H1 (cell line): ENCODE measurements at regions not wholly inside any gene's neighbourhood (a gene's known extent, or its start where the extent isn't known, plus 50 kb on each side); places are given as distances from the start of the nearest gene placed in this dataset.

Experiments used
- CTCF ChIA-PET: fragments of 300-600 bp; sonication (Branson Sonifier 250); formaldehyde crosslinking; loops from one replicate; lab custom pipeline; 2021; ENCODE audit not compliant: partially characterized antibody; lab: Charles Lee
- POLR2A ChIA-PET: fragments of 300-600 bp; sonication (Branson Sonifier 250); formaldehyde crosslinking; loops from one replicate; lab custom pipeline; 2021; ENCODE audit warnings: inconsistent platforms; ENCODE audit not compliant: partially characterized antibody; lab: Charles Lee
- DNase-seq, 2 experiments: peaks; one replicate each; pipeline versions ENCODE4 v3.0.0 to v3.0.0-alpha.2; 2010 to 2022; ENCODE audit warnings: low spot score in 2 of 2, low read depth in 1 of 2, mixed read lengths in 1 of 2
- FAIRE-seq: peaks from 2 replicates; lab custom pipeline; 2011; peaks lifted over from hg19 to GRCh38; lab: Jason Lieb, UNC
- H2AFZ ChIP-seq: 2 replicates; pipeline ENCODE4 v1.8.1; 2012; ENCODE audit warnings: low read length, inconsistent platforms
- H2AK5ac ChIP-seq: 2 replicates; pipeline ENCODE4 v1.6.1; 2013; ENCODE audit warnings: low read depth, low read length
- H2BK120ac ChIP-seq: replicated peaks from 2 replicates; pipeline ENCODE3; 2013; ENCODE audit warnings: low read depth, low read length, inconsistent platforms
- H2BK12ac ChIP-seq: 2 replicates; pipeline ENCODE4 v1.6.1; 2013; ENCODE audit warnings: low read depth, low read length
- H2BK15ac ChIP-seq: 2 replicates; pipeline ENCODE4 v1.6.1; 2013; ENCODE audit warnings: low read length
- H2BK20ac ChIP-seq: 2 replicates; pipeline ENCODE4 v1.6.1; 2013; ENCODE audit warnings: low read length
- H2BK5ac ChIP-seq: 2 replicates; pipeline ENCODE4 v1.6.1; 2013; ENCODE audit warnings: low read depth, low read length
- H3K14ac ChIP-seq: 2 replicates; pipeline ENCODE4 v1.6.1; 2013; ENCODE audit warnings: inconsistent platforms; ENCODE audit not compliant: insufficient read length
- H3K18ac ChIP-seq: 2 replicates; pipeline ENCODE4 v1.6.1; 2013; ENCODE audit warnings: low read length; ENCODE audit errors: extremely low read depth
- H3K23ac ChIP-seq: 2 replicates; pipeline ENCODE4 v1.6.1; 2013; ENCODE audit warnings: inconsistent platforms; ENCODE audit not compliant: insufficient read length
- H3K23me2 ChIP-seq: 2 replicates; pipeline ENCODE4 v1.6.1; 2013; ENCODE audit warnings: low read depth, low read length
- H3K27ac ChIP-seq: 2 replicates; pipeline ENCODE4 v1.6.1; 2011; ENCODE audit warnings: low read depth, low read length, inconsistent platforms
- H3K27me3 ChIP-seq, 4 experiments: replicated peaks in 1 of 4; 1 replicate in 1 of 4; 2 replicates in 3 of 4; pipeline versions ENCODE4 v1.6.1 to v1.8.1; 2011 to 2013; ENCODE audit warnings: low read length in 3 of 4, mild to moderate bottlenecking in 3 of 4, inconsistent platforms in 2 of 4, mixed read lengths in 2 of 4, moderate library complexity in 1 of 4; ENCODE audit not compliant: control insufficient read depth in 3 of 4, insufficient read depth in 3 of 4; ENCODE audit errors: extremely low read depth in 1 of 4
- H3K36me3 ChIP-seq, 4 experiments: 2 replicates each; pipeline versions ENCODE4 v1.6.1 to v1.8.1; 2011 to 2013; ENCODE audit warnings: mild to moderate bottlenecking in 4 of 4, low read length in 3 of 4, moderate library complexity in 2 of 4, control low read depth in 1 of 4, inconsistent platforms in 1 of 4; ENCODE audit not compliant: insufficient read depth in 4 of 4, control insufficient read depth in 2 of 4
- H3K4ac ChIP-seq: replicated peaks from 2 replicates; pipeline ENCODE3; 2013; ENCODE audit warnings: low read length, low read depth, mixed read lengths, inconsistent platforms; ENCODE audit not compliant: insufficient read length
- H3K4me1 ChIP-seq, 4 experiments: replicated peaks in 1 of 4; 1 replicate in 1 of 4; 2 replicates in 3 of 4; pipeline versions ENCODE4 v1.6.1 to v1.8.1; 2011 to 2013; ENCODE audit warnings: low read length in 3 of 4, inconsistent platforms in 2 of 4, mixed read lengths in 1 of 4; ENCODE audit not compliant: insufficient read depth in 4 of 4, control insufficient read depth in 3 of 4
- H3K4me2 ChIP-seq, 2 experiments: 2 replicates each; pipeline versions ENCODE4 v1.6.1 to v1.8.1; 2011 to 2013; ENCODE audit warnings: low read depth in 2 of 2, low read length in 2 of 2, control low read depth in 1 of 2, inconsistent platforms in 1 of 2, mild to moderate bottlenecking in 1 of 2; ENCODE audit not compliant: insufficient read depth in 1 of 2
- H3K4me3 ChIP-seq, 4 experiments: fragments of 200-600, 300-600 bp in 1 of 4; sonication (generic), shearing (Covaris generic), sonication (Bioruptor Twin) in 1 of 4; 2 replicates each; pipeline versions ENCODE4 v1.5.1 to v1.8.1; 2011 to 2016; ENCODE audit warnings: low read length in 4 of 4, low read depth in 3 of 4, control low read depth in 2 of 4, inconsistent platforms in 2 of 4, mild to moderate bottlenecking in 2 of 4, mixed read lengths in 1 of 4, moderate library complexity in 1 of 4; ENCODE audit not compliant: insufficient read depth in 2 of 4; ENCODE audit errors: extremely low read depth in 1 of 4
- H3K56ac ChIP-seq: replicated peaks from 2 replicates; pipeline ENCODE3; 2013; ENCODE audit warnings: low read depth, mild to moderate bottlenecking, mixed read lengths, low read length, inconsistent platforms; ENCODE audit not compliant: insufficient read length
- H3K79me1 ChIP-seq: 2 replicates; pipeline ENCODE4 v1.6.1; 2013; ENCODE audit warnings: low read depth, low read length, control low read depth
- H3K79me2 ChIP-seq, 2 experiments: 2 replicates each; pipeline versions ENCODE4 v1.6.1 to v1.8.1; 2012 to 2013; ENCODE audit warnings: low read length in 2 of 2, mild to moderate bottlenecking in 2 of 2, inconsistent platforms in 1 of 2; ENCODE audit not compliant: insufficient read depth in 2 of 2, control insufficient read depth in 1 of 2
- H3K9ac ChIP-seq, 4 experiments: replicated peaks in 1 of 4; 1 replicate in 1 of 4; 2 replicates in 3 of 4; pipeline versions ENCODE4 v1.6.1 to v1.8.1; 2011 to 2013; ENCODE audit warnings: low read depth in 3 of 4, low read length in 3 of 4, control low read depth in 2 of 4, mild to moderate bottlenecking in 2 of 4, moderate library complexity in 2 of 4, inconsistent platforms in 1 of 4; ENCODE audit errors: extremely low read depth in 1 of 4
- H3K9me3 ChIP-seq, 2 experiments: 2 replicates each; pipeline versions ENCODE4 v1.6.1 to v1.8.1; 2012 to 2013; ENCODE audit warnings: mild to moderate bottlenecking in 2 of 2, moderate library complexity in 2 of 2, control low read depth in 1 of 2, inconsistent platforms in 1 of 2, low read depth in 1 of 2, low read length in 1 of 2, mixed read lengths in 1 of 2; ENCODE audit not compliant: insufficient read depth in 2 of 2
- H4K20me1 ChIP-seq, 2 experiments: replicated peaks in 1 of 2; 2 replicates each; pipeline versions ENCODE3 to v1.8.1; 2011 to 2013; ENCODE audit warnings: inconsistent platforms in 2 of 2, low read length in 2 of 2, mild to moderate bottlenecking in 1 of 2; ENCODE audit not compliant: insufficient read depth in 2 of 2, control insufficient read depth in 1 of 2
- H4K5ac ChIP-seq: 2 replicates; pipeline ENCODE4 v1.6.1; 2013; ENCODE audit warnings: low read length, low read depth, mixed read lengths, inconsistent platforms; ENCODE audit not compliant: insufficient read length
- H4K8ac ChIP-seq: 2 replicates; pipeline ENCODE4 v1.8.0; 2013; ENCODE audit warnings: mild to moderate bottlenecking, moderate library complexity, low read length, inconsistent platforms; ENCODE audit not compliant: insufficient read depth; ENCODE audit errors: extremely low read depth
- H4K91ac ChIP-seq: replicated peaks from 2 replicates; pipeline ENCODE3; 2013; ENCODE audit warnings: low read length, mixed read lengths, inconsistent platforms; ENCODE audit not compliant: insufficient read length
- ATF3 ChIP-seq: IDR thresholded peaks from 2 replicates; pipeline ENCODE4 v1.6.1; 2011; ENCODE audit warnings: low read depth, mild to moderate bottlenecking, low read length; ENCODE audit not compliant: insufficient read depth
- CBX5 ChIP-seq: fragments of 300-800, 300-1000 bp; sonication (generic); IDR thresholded peaks from 2 replicates; pipeline ENCODE4 v1.7.1; 2016; ENCODE audit warnings: antibody characterized with exemption, low read length, low read depth
- CHD2 ChIP-seq: IDR thresholded peaks from 2 replicates; pipeline ENCODE4 v1.6.1; 2012; ENCODE audit warnings: low read length, improper control_type of control experiment
- MAX ChIP-seq: IDR thresholded peaks from 2 replicates; pipeline ENCODE4 v1.6.1; 2012; ENCODE audit warnings: inconsistent platforms
- RAD21 ChIP-seq, 2 experiments: IDR thresholded peaks in 1 of 2; conservative IDR thresholded peaks in 1 of 2; 2 replicates each; pipeline ENCODE4 v1.6.1; 2011; ENCODE audit warnings: low read depth in 2 of 2, low read length in 2 of 2, improper control_type of control experiment in 1 of 2, inconsistent platforms in 1 of 2, mild to moderate bottlenecking in 1 of 2, moderate library complexity in 1 of 2
- RNF2 ChIP-seq: fragments of 200-900, 300-1000 bp; sonication (generic); IDR thresholded peaks from 2 replicates; pipeline ENCODE4 v1.7.1; 2016; ENCODE audit warnings: borderline replicate concordance, low read depth, mild to moderate bottlenecking, antibody characterized with exemption, low read length; ENCODE audit not compliant: poor library complexity, severe bottlenecking; ENCODE audit errors: missing control alignments
- SAP30 ChIP-seq: fragments of 300-600 bp; sonication (generic); IDR thresholded peaks from 2 replicates; pipeline ENCODE4 v1.7.1; 2012; ENCODE audit warnings: low read length, moderate library complexity, mild to moderate bottlenecking, inconsistent platforms; ENCODE audit not compliant: insufficient read depth, insufficient replicate concordance

- no peak overlapping the region for H2AK5ac ChIP-seq
- ChIA-PET POLR2A (no interaction called here), CTCF (interaction anchor here (0.6 kb wide), 1 partner anchor 347 kb away, joined by 3 read pairs; no protein-coding TSS in a partner anchor)
- no peaks in the 10 kb centered on the region for H3K36me3 ChIP-seq
- H2AFZ ChIP-seq = no peak overlapping the region
- no peak overlapping the region for H3K27ac ChIP-seq
- H3K4me2 ChIP-seq = no peak overlapping the region
- DNase-seq = no peak
- no peaks in the 10 kb centered on the region for H3K79me2 ChIP-seq
- FAIRE-seq = no peak
- no peak overlapping the region for H4K91ac ChIP-seq
- H3K9ac ChIP-seq = no peak overlapping the region
- no peak overlapping the region for H4K5ac ChIP-seq
- H2BK15ac ChIP-seq = no peak overlapping the region
- H2BK12ac ChIP-seq = no peak overlapping the region
- H3K23ac ChIP-seq = no peak overlapping the region
- no peaks in the 10 kb centered on the region for H3K79me1 ChIP-seq
- no peak overlapping the region for H3K18ac ChIP-seq
- H3K23me2 ChIP-seq = no peaks in the 10 kb centered on the region
- H4K20me1 ChIP-seq = no peaks in the 10 kb centered on the region
- no peak overlapping the region for H2BK5ac ChIP-seq
- no peak overlapping the region for H3K4ac ChIP-seq
- H3K9me3 ChIP-seq = no peaks in the 10 kb centered on the region
- no peak overlapping the region for H2BK120ac ChIP-seq
- no peak overlapping the region for H3K4me3 ChIP-seq
- H3K27me3 ChIP-seq = no peaks in the 10 kb centered on the region
- no peak overlapping the region for H2BK20ac ChIP-seq
- no peak overlapping the region for H3K56ac ChIP-seq
- H3K4me1 ChIP-seq = no peaks in the 10 kb centered on the region
- no peak overlapping the region for H4K8ac ChIP-seq
- TF ChIP-seq CHD2 = no peak
- TF ChIP-seq RNF2 = no peak
- no peak for TF ChIP-seq CBX5
- TF ChIP-seq ATF3 = no peak
- no peak for TF ChIP-seq SAP30
- no peak for TF ChIP-seq RAD21 (IDR thresholded peaks at IDR 0.05 in 1 of 2, conservative IDR thresholded peaks at IDR 0.05 in 1 of 2; ENCODE audit: low read depth in 2 of 2, low read length in 2 of 2)
- no peak for TF ChIP-seq MAX
- no peak overlapping the region for H3K14ac ChIP-seq
These were observed 189.8 kb downstream of the PLOD2 start for GRCh38 chr3:145971186-145971585.
